Ascending aorta (tissue), 2 donors: ENCODE measurements at regions not wholly inside any gene's neighbourhood (a gene's known extent, or its start where the extent isn't known, plus 50 kb on each side); places are given as distances from the start of the nearest gene placed in this dataset.

ENCODE experiments used
- DNase-seq, 2 donors: peaks; one replicate each; pipeline ENCODE4 v3.0.0-alpha.2; 2019; ENCODE audit warnings: low spot score in 2 of 2
- H3K27ac ChIP-seq, 2 donors: fragments of 200-600 bp; sonication (generic); one replicate each; pipeline ENCODE4 v1.5.1; 2016 to 2017; ENCODE audit warnings: mild to moderate bottlenecking in 1 of 2
- H3K27me3 ChIP-seq: fragments of 200-600 bp; sonication (generic); one replicate; pipeline ENCODE4 v1.5.1; 2017
- H3K36me3 ChIP-seq, 2 donors: fragments of 200-600 bp; sonication (generic); one replicate each; pipeline ENCODE4 v1.5.1; 2016
- H3K4me1 ChIP-seq, 2 donors: fragments of 200-600 bp; sonication (generic); one replicate each; pipeline ENCODE4 v1.5.1; 2016 to 2017; ENCODE audit warnings: mild to moderate bottlenecking in 1 of 2
- H3K4me3 ChIP-seq, 2 donors: fragments of 200-600 bp; sonication (generic); one replicate each; pipeline ENCODE4 v1.5.1; 2016 to 2017; ENCODE audit warnings: mild to moderate bottlenecking in 1 of 2
- H3K9me3 ChIP-seq, 2 donors: fragments of 200-600 bp; sonication (generic); one replicate each; pipeline ENCODE4 v1.5.1; 2016
- CTCF ChIP-seq, 3 experiments: fragments of 200-600 bp in 2 of 3; fragments of 450-650 bp in 1 of 3; sonication (generic) in 2 of 3; IDR thresholded peaks; one replicate each; pipeline ENCODE4 v1.5.1; 2016 to 2019; ENCODE audit warnings: antibody characterized with exemption in 3 of 3, mild to moderate bottlenecking in 1 of 3, moderate library complexity in 1 of 3
- intact Hi-C: fragments of 100-400 bp; cut with DNase I; formaldehyde crosslinking; loops from one replicate; pipeline ENCODE4 v1.15.1; 2023

- Histone ChIP-seq H3K36me3 (no peaks in the 10 kb centered on the region), H3K27me3 (no peaks in the 10 kb centered on the region)
- intact Hi-C loops, result no loop called here
These were observed 129.3 kb upstream of the PGRMC2 start for GRCh38 chr4:128416921-128417320.

GRCh38 chr4:128410037-128410436 lies 122.4 kb upstream of the PGRMC2 start:
- TF ChIP-seq CTCF (IDR thresholded peaks at IDR 0.05), result no peak
- no peak overlapping the region for H3K27ac ChIP-seq
- no peak for DNase-seq
- intact Hi-C loops, result no loop called here
- no peaks in the 10 kb centered on the region for H3K27me3 ChIP-seq
- no peaks in the 10 kb centered on the region for H3K4me1 ChIP-seq
- H3K9me3 ChIP-seq, result peaks cover 0 to 10% of the 10 kb centered on the region in 2 donors
- H3K4me3 ChIP-seq, result no peak overlapping the region
- H3K36me3 ChIP-seq, result no peaks in the 10 kb centered on the region

More at GRCh38 chr4:128416921-128417320, 129.3 kb upstream of the PGRMC2 start:
- Histone ChIP-seq H3K27ac (no peak overlapping the region), H3K4me1 (no peaks in the 10 kb centered on the region), H3K4me3 (no peak overlapping the region), H3K9me3 (no peaks in the 10 kb centered on the region)
- no peak for DNase-seq
- no peak for TF ChIP-seq CTCF (IDR thresholded peaks at IDR 0.05)

- H3K36me3 ChIP-seq, result no peaks in the 10 kb centered on the region
- no peaks in the 10 kb centered on the region for H3K4me1 ChIP-seq
- intact Hi-C loops, result no loop called here
- no peak overlapping the region for H3K27ac ChIP-seq
- no peak for DNase-seq
- H3K4me3 ChIP-seq, result no peak overlapping the region
- TF ChIP-seq CTCF (IDR thresholded peaks at IDR 0.05), result no peak
- no peaks in the 10 kb centered on the region for H3K27me3 ChIP-seq
- peaks cover 0 to 10% of the 10 kb centered on the region in 2 donors for H3K9me3 ChIP-seq
These were observed 116.0 kb upstream of the PGRMC2 start for GRCh38 chr4:128403586-128403985.

GRCh38 chr4:128394778-128395177 lies 107.2 kb upstream of the PGRMC2 start:
- peak in 1 of 2 donors; percentile 76 for DNase-seq
- intact Hi-C loops, result no loop called here

GRCh38 chr4:128393101-128393704 lies 105.6 kb upstream of the PGRMC2 start:
- H3K27ac ChIP-seq, result peak overlapping the region; percentile 32 to 44
- H3K27me3 ChIP-seq, result no peaks in the 10 kb centered on the region
- no peak overlapping the region for H3K4me3 ChIP-seq
- intact Hi-C loops, result no loop called here
- peaks cover 3 to 5% of the 10 kb centered on the region in 2 donors for H3K4me1 ChIP-seq
- no peaks in the 10 kb centered on the region for H3K9me3 ChIP-seq
- no peaks in the 10 kb centered on the region for H3K36me3 ChIP-seq
- no peak for TF ChIP-seq CTCF (IDR thresholded peaks at IDR 0.05)
- no peak for DNase-seq

More at GRCh38 chr4:128394778-128395177, 107.2 kb upstream of the PGRMC2 start:
- H3K27me3 ChIP-seq, result no peaks in the 10 kb centered on the region
- no peaks in the 10 kb centered on the region for H3K9me3 ChIP-seq
- H3K27ac ChIP-seq, result peak overlapping the region in 1 of 2 donors; percentile 38
- no peak overlapping the region for H3K4me3 ChIP-seq
- H3K36me3 ChIP-seq, result no peaks in the 10 kb centered on the region
- peaks cover 3 to 5% of the 10 kb centered on the region in 2 donors for H3K4me1 ChIP-seq
- TF ChIP-seq CTCF (IDR thresholded peaks at IDR 0.05), result no peak
